Endothelial cell (in vitro differentiated cells): ENCODE measurements at regions not wholly inside any gene's neighbourhood (a gene's known extent, or its start where the extent isn't known, plus 50 kb on each side); places are given as distances from the start of the nearest gene placed in this dataset.

Source experiments
- DNase-seq: peaks from one replicate; pipeline ENCODE4 v3.0.0; 2021; ENCODE audit warnings: low spot score
- H3K27ac Mint-ChIP-seq: one replicate; pipeline ENCODE4 v1.8.0; 2021; ENCODE audit warnings: mixed read lengths, inconsistent platforms; ENCODE audit not compliant: unreplicated experiment
- H3K27me3 Mint-ChIP-seq: one replicate; pipeline ENCODE4 v1.8.0; 2021; ENCODE audit warnings: mild to moderate bottlenecking, moderate library complexity, mixed read lengths, inconsistent platforms; ENCODE audit not compliant: unreplicated experiment
- H3K36me3 Mint-ChIP-seq: one replicate; pipeline ENCODE4 v1.8.0; 2021; ENCODE audit warnings: mild to moderate bottlenecking, low read depth, mixed read lengths, inconsistent platforms; ENCODE audit not compliant: unreplicated experiment
- H3K4me1 Mint-ChIP-seq: one replicate; pipeline ENCODE4 v1.8.0; 2021; ENCODE audit warnings: mild to moderate bottlenecking, mixed read lengths, inconsistent platforms; ENCODE audit not compliant: unreplicated experiment
- H3K4me3 Mint-ChIP-seq: one replicate; pipeline ENCODE4 v1.8.0; 2021; ENCODE audit warnings: mild to moderate bottlenecking, mixed read lengths, inconsistent platforms; ENCODE audit not compliant: unreplicated experiment
- H3K9me3 Mint-ChIP-seq: one replicate; pipeline ENCODE4 v1.8.0; 2021; ENCODE audit warnings: mixed read lengths, inconsistent platforms; ENCODE audit not compliant: unreplicated experiment
- CTCF ChIP-seq: fragments of 200-600 bp; sonication (generic); IDR thresholded peaks from one replicate; pipeline ENCODE4 v1.5.0; 2021; ENCODE audit warnings: antibody characterized with exemption; ENCODE audit not compliant: unreplicated experiment

- Mint-ChIP-seq H3K27ac (no peak overlapping the region), H3K36me3 (no peaks in the 10 kb centered on the region), H3K4me1 (peaks cover 3% of the 10 kb centered on the region), H3K4me3 (no peak overlapping the region), H3K27me3 (no peaks in the 10 kb centered on the region), H3K9me3 (no peaks in the 10 kb centered on the region)
- DNase-seq, result no peak
- TF ChIP-seq CTCF, result no peak
Observed at GRCh38 chr12:93962336-93962735, 186.0 kb upstream of the PLXNC1 start.

GRCh38 chr12:93964936-93965335 is 183.4 kb upstream of the PLXNC1 start:
- H3K36me3 Mint-ChIP-seq, result no peaks in the 10 kb centered on the region
- no peak overlapping the region for H3K4me3 Mint-ChIP-seq
- H3K9me3 Mint-ChIP-seq, result no peaks in the 10 kb centered on the region
- H3K4me1 Mint-ChIP-seq, result peaks cover 3% of the 10 kb centered on the region
- no peak for DNase-seq
- H3K27ac Mint-ChIP-seq, result no peak overlapping the region
- no peak for TF ChIP-seq CTCF
- H3K27me3 Mint-ChIP-seq, result no peaks in the 10 kb centered on the region

- TF ChIP-seq CTCF, result no peak
- no peak overlapping the region for H3K4me3 Mint-ChIP-seq
- H3K27ac Mint-ChIP-seq, result no peak overlapping the region
- no peaks in the 10 kb centered on the region for H3K9me3 Mint-ChIP-seq
- H3K36me3 Mint-ChIP-seq, result no peaks in the 10 kb centered on the region
- no peaks in the 10 kb centered on the region for H3K27me3 Mint-ChIP-seq
- no peak for DNase-seq
- H3K4me1 Mint-ChIP-seq, result peaks cover 3% of the 10 kb centered on the region
Observed at GRCh38 chr12:93966516-93967133, 181.8 kb upstream of the PLXNC1 start.

GRCh38 chr12:93967454-93967853 is 180.9 kb upstream of the PLXNC1 start:
- H3K27me3 Mint-ChIP-seq, result no peaks in the 10 kb centered on the region
- no peak overlapping the region for H3K27ac Mint-ChIP-seq
- H3K4me1 Mint-ChIP-seq, result peaks cover 3% of the 10 kb centered on the region
- H3K4me3 Mint-ChIP-seq, result no peak overlapping the region
- DNase-seq, result no peak
- no peak for TF ChIP-seq CTCF
- H3K36me3 Mint-ChIP-seq, result no peaks in the 10 kb centered on the region
- H3K9me3 Mint-ChIP-seq, result no peaks in the 10 kb centered on the region

- Mint-ChIP-seq H3K36me3 (no peaks in the 10 kb centered on the region), H3K9me3 (no peaks in the 10 kb centered on the region), H3K4me1 (no peaks in the 10 kb centered on the region), H3K27ac (no peak overlapping the region), H3K4me3 (no peak overlapping the region), H3K27me3 (no peaks in the 10 kb centered on the region)
- no peak for DNase-seq
- no peak for TF ChIP-seq CTCF
Observed at GRCh38 chr12:93968536-93969285, 179.7 kb upstream of the PLXNC1 start.
